ENCODE measurements at regions not wholly inside any gene's neighbourhood (a gene's known extent, or its start where the extent isn't known, plus 50 kb on each side); places are given as distances from the start of the nearest gene placed in this dataset.

GRCh38 chr4:138671106-138671505, 344.5 kb upstream of the NOCT start:
- H3K27me3 ChIP-seq = no peaks in the 10 kb centered on the region
- H3K4me3 ChIP-seq = no peak overlapping the region
- H3K36me3 ChIP-seq = no peaks in the 10 kb centered on the region
- H3K9me3 ChIP-seq = no peaks in the 10 kb centered on the region
- H3K4me1 ChIP-seq (ENCODE audit: insufficient read depth) = no peaks in the 10 kb centered on the region
- intact Hi-C loops (cut with DNase I) = loop anchor here in 1 of 4 donors (10.0 kb wide), 1 partner anchor 586 kb away; no protein-coding TSS in a partner anchor
- TF ChIP-seq POLR2A (IDR thresholded peaks at IDR 0.05) (no peak), EP300 (IDR thresholded peaks at IDR 0.05) (no peak), CTCF (IDR thresholded peaks at IDR 0.05) (no peak)
- no peak for DNase-seq
- H3K27ac ChIP-seq = no peak overlapping the region

- TF ChIP-seq EP300 (IDR thresholded peaks at IDR 0.05) = no peak
- TF ChIP-seq POLR2A (IDR thresholded peaks at IDR 0.05) = no peak
- TF ChIP-seq CTCF (IDR thresholded peaks at IDR 0.05) = no peak
- no peak overlapping the region for H3K4me3 ChIP-seq
- H3K36me3 ChIP-seq = no peaks in the 10 kb centered on the region
- DNase-seq = no peak
- intact Hi-C loops (cut with DNase I) = loop anchor here in 1 of 4 donors (10.0 kb wide), 1 partner anchor 586 kb away; no protein-coding TSS in a partner anchor
- no peaks in the 10 kb centered on the region for H3K9me3 ChIP-seq
- 71 to 80% (median 75%) methylated on average over 5 of the region's 5 CpGs for WGBS, 3 donors
- H3K4me1 ChIP-seq (ENCODE audit: insufficient read depth) = no peaks in the 10 kb centered on the region
- no peak overlapping the region for H3K27ac ChIP-seq
- H3K27me3 ChIP-seq = no peaks in the 10 kb centered on the region
Measured at GRCh38 chr4:138670681-138671080, 344.9 kb upstream of the NOCT start.

DNA sequence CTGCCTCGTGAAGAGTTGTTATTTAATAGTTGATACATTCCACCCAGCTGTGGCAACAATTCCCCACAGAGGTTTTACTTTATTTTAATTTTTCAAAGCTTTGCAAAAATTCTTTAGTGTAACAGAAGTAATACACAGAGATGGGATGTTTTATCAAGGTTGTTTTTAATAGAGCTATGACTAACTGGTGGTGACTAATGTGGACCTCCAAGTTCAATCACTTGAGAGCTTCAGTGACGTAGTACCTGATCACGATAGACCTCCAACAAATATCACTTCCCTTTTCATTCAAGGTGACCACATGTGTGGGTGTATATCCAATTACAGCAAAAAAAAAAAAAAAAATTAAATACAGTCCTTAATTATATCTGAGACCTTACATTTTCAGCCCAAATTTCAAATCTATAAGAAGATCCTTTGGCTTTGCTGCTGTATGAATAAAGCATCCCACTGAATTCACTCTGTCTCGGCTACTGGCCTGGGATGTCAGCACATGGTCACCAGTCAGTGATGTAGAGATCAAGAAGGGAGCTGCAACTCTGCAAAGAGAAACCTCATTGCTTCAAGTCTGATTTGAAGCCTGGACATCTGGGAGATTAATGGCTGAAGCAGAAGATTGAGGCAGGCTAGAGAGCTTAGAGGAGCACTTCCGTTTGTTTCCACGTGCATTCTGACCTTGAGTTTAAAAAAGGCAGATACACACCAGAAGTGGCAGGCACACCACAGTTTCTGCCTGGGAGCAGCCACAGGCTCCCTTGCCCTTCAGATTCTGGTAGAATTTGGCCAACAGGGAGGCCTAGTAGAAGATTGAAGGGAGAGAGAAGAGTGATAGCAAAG, 345.9 kb upstream of the NOCT start:
- Histone ChIP-seq H3K27me3 (no peaks in the 10 kb centered on the region), H3K4me1 (ENCODE audit: insufficient read depth) (no peaks in the 10 kb centered on the region), H3K9me3 (no peaks in the 10 kb centered on the region), H3K36me3 (no peaks in the 10 kb centered on the region), H3K27ac (no peak overlapping the region), H3K4me3 (no peak overlapping the region)
- TF ChIP-seq POLR2A (IDR thresholded peaks at IDR 0.05) (no peak), EP300 (IDR thresholded peaks at IDR 0.05) (no peak), CTCF (IDR thresholded peaks at IDR 0.05) (no peak)
- no peak for DNase-seq
- 27 to 44% (median 32%) methylated on average over 6 of the region's 6 CpGs for WGBS, 3 donors
- intact Hi-C loops (cut with DNase I) = loop anchor here in 1 of 4 donors (10.0 kb wide), 1 partner anchor 585 kb away; no protein-coding TSS in a partner anchor

DNA sequence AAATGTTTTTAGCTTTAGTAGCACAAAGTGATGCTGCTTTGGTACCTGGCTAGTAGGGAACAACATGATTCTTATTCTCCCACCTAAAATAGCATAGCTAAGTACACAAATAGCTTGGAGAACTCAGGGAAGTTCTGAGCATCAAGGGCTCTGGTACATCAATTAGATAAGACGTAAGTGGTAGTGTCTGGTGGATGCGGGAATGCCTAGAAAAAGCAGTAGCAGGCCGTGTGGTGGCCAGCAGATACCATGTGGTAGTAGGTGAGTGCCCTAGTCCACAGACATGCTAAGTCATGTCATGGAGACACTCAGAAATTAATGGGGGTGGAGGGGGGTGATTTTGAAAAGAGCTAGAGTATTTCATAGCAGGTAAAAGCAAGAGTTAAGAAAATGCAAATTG, 347.3 kb upstream of the NOCT start:
- 93 to 97% (median 95%) methylated on average over 3 of the region's 3 CpGs for WGBS, 3 donors
- H3K4me1 ChIP-seq (ENCODE audit: insufficient read depth) = no peaks in the 10 kb centered on the region
- H3K36me3 ChIP-seq = no peaks in the 10 kb centered on the region
- H3K9me3 ChIP-seq = no peaks in the 10 kb centered on the region
- H3K4me3 ChIP-seq = no peak overlapping the region
- TF ChIP-seq POLR2A (IDR thresholded peaks at IDR 0.05) (no peak), EP300 (IDR thresholded peaks at IDR 0.05) (no peak), CTCF (IDR thresholded peaks at IDR 0.05) (no peak)
- H3K27me3 ChIP-seq = no peaks in the 10 kb centered on the region
- H3K27ac ChIP-seq = no peak overlapping the region
- intact Hi-C loops (cut with DNase I) = no loop called here
- DNase-seq = no peak
